ENCODE measurements at regions not wholly inside any gene's neighbourhood (a gene's known extent, or its start where the extent isn't known, plus 50 kb on each side); places are given as distances from the start of the nearest gene placed in this dataset.

- no peak overlapping the region for H3K9ac ChIP-seq (ENCODE audit: insufficient read depth, low read length, poor library complexity, severe bottlenecking)
- H3K27ac ChIP-seq (ENCODE audit: low read depth in 1 of 2, low read length in 2 of 2) = peak overlapping the region in 1 of 2 donors; percentile 34
- peaks cover 34 to 50% of the 10 kb centered on the region in 2 donors for H3K4me1 ChIP-seq (ENCODE audit: control insufficient read depth in 1 of 2, insufficient read depth in 2 of 2, low read length in 2 of 2)
- H3K4me2 ChIP-seq (replicated peaks; ENCODE audit: extremely low read depth, low read length, poor library complexity, severe bottlenecking) = peak overlapping the region; percentile 5
- Mint-ChIP-seq H3K27me3 (ENCODE audit: low read depth in 3 of 3) (peaks cover 0 to 4% (median 0%) of the 10 kb centered on the region in 3 donors), H3K4me3 (peak overlapping the region in 1 of 2 donors; percentile 68), H3K9me3 (peaks cover 0 to 3% (median 0%) of the 10 kb centered on the region in 7 donors), H3K27ac (peak overlapping the region in 5 of 7 donors; percentile 23 to 71 (median 35)), H3K4me1 (peaks cover 59% of the 10 kb centered on the region), H3K36me3 (no peaks in the 10 kb centered on the region)
- no peaks in the 10 kb centered on the region for H3K27me3 ChIP-seq (ENCODE audit: control insufficient read depth in 2 of 2, insufficient read depth in 2 of 2, low read length in 2 of 2)
- H3K9me3 ChIP-seq (replicated peaks in 1 of 2; ENCODE audit: control insufficient read depth in 1 of 2, insufficient read depth in 1 of 2, low read length in 2 of 2) = no peaks in the 10 kb centered on the region
- H3K36me3 ChIP-seq (replicated peaks in 1 of 2; ENCODE audit: control insufficient read depth in 1 of 2, insufficient read depth in 2 of 2, low read length in 2 of 2) = no peaks in the 10 kb centered on the region
- TF ChIP-seq, protein P1, sequence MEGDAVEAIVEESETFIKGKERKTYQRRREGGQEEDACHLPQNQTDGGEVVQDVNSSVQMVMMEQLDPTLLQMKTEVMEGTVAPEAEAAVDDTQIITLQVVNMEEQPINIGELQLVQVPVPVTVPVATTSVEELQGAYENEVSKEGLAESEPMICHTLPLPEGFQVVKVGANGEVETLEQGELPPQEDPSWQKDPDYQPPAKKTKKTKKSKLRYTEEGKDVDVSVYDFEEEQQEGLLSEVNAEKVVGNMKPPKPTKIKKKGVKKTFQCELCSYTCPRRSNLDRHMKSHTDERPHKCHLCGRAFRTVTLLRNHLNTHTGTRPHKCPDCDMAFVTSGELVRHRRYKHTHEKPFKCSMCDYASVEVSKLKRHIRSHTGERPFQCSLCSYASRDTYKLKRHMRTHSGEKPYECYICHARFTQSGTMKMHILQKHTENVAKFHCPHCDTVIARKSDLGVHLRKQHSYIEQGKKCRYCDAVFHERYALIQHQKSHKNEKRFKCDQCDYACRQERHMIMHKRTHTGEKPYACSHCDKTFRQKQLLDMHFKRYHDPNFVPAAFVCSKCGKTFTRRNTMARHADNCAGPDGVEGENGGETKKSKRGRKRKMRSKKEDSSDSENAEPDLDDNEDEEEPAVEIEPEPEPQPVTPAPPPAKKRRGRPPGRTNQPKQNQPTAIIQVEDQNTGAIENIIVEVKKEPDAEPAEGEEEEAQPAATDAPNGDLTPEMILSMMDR (IDR thresholded peaks at IDR 0.05) = no peak
- no peaks in the 10 kb centered on the region for H4K20me1 ChIP-seq (ENCODE audit: insufficient read depth, low read length)
- WGBS (ENCODE audit: insufficient coverage) = 0% methylated on average over 1 of the region's 4 CpGs
- intact Hi-C loops (cut with micrococcal nuclease) = loop anchor here in 1 of 2 donors (10.0 kb wide), 1 partner anchor 88 kb away; no protein-coding TSS in a partner anchor
- no peaks in the 10 kb centered on the region for H3K79me2 ChIP-seq (ENCODE audit: insufficient read depth, low read length)
- peak overlapping the region in 1 of 3 experiments; percentile 8 for H3K4me3 ChIP-seq (replicated peaks in 1 of 3; ENCODE audit: low read depth in 2 of 3, low read length in 3 of 3)
- peak overlapping the region; percentile 31 for H2AFZ ChIP-seq (ENCODE audit: insufficient read depth, low read depth, low read length, poor library complexity, severe bottlenecking)
- DNase-seq = no peak
These were observed 229.1 kb downstream of the ESM1 start for GRCh38 chr5:54756301-54756700.

DNA sequence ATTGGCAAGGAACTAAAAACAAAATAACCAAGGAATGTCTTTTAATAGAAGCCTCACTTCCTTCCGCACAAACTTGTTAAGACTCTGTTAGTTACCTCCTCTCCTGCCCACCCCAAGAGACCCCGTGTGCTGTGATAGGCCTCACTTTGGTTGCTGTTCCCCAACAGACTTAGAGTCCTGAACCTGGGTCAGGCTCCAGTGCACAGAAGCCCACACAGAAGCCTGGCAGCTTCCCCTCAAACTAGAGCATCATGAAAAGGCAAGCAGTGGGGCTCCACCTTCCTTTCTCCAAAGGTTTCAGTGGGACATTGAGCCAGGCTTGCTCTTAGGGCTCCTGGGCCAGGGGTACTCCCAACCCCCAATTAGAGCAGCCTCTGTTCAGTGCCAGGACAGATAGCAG lies 230.5 kb downstream of the ESM1 start:
- no peaks in the 10 kb centered on the region for H3K79me2 ChIP-seq (ENCODE audit: insufficient read depth, low read length)
- Mint-ChIP-seq H3K36me3 (no peaks in the 10 kb centered on the region), H3K9me3 (peaks cover 0 to 3% (median 0%) of the 10 kb centered on the region in 7 donors), H3K27ac (peak overlapping the region in 1 of 7 donors; percentile 64), H3K4me1 (peaks cover 45% of the 10 kb centered on the region), H3K27me3 (ENCODE audit: low read depth in 3 of 3) (peaks cover 0 to 4% (median 0%) of the 10 kb centered on the region in 3 donors), H3K4me3 (no peak overlapping the region)
- no peak for DNase-seq
- no peaks in the 10 kb centered on the region for H3K9me3 ChIP-seq (replicated peaks in 1 of 2; ENCODE audit: control insufficient read depth in 1 of 2, insufficient read depth in 1 of 2, low read length in 2 of 2)
- H3K4me3 ChIP-seq (replicated peaks in 1 of 3; ENCODE audit: low read depth in 2 of 3, low read length in 3 of 3) = no peak overlapping the region
- TF ChIP-seq, protein P1 (IDR thresholded peaks at IDR 0.05) = no peak
- WGBS (ENCODE audit: insufficient coverage) = 76% methylated on average over 2 of the region's 2 CpGs
- peaks cover 21 to 36% of the 10 kb centered on the region in 2 donors for H3K4me1 ChIP-seq (ENCODE audit: control insufficient read depth in 1 of 2, insufficient read depth in 2 of 2, low read length in 2 of 2)
- no peak overlapping the region for H3K27ac ChIP-seq (ENCODE audit: low read depth in 1 of 2, low read length in 2 of 2)
- no peak overlapping the region for H3K4me2 ChIP-seq (replicated peaks; ENCODE audit: extremely low read depth, low read length, poor library complexity, severe bottlenecking)
- H3K36me3 ChIP-seq (replicated peaks in 1 of 2; ENCODE audit: control insufficient read depth in 1 of 2, insufficient read depth in 2 of 2, low read length in 2 of 2) = no peaks in the 10 kb centered on the region
- intact Hi-C loops (cut with micrococcal nuclease) = loop anchor here in 1 of 2 donors (10.0 kb wide), 1 partner anchor 90 kb away; no protein-coding TSS in a partner anchor
- H3K9ac ChIP-seq (ENCODE audit: insufficient read depth, low read length, poor library complexity, severe bottlenecking) = no peak overlapping the region
- no peak overlapping the region for H2AFZ ChIP-seq (ENCODE audit: insufficient read depth, low read depth, low read length, poor library complexity, severe bottlenecking)
- no peaks in the 10 kb centered on the region for H4K20me1 ChIP-seq (ENCODE audit: insufficient read depth, low read length)
- no peaks in the 10 kb centered on the region for H3K27me3 ChIP-seq (ENCODE audit: control insufficient read depth in 2 of 2, insufficient read depth in 2 of 2, low read length in 2 of 2)
